ENCODE measurements at regions not wholly inside any gene's neighbourhood (a gene's known extent, or its start where the extent isn't known, plus 50 kb on each side); places are given as distances from the start of the nearest gene placed in this dataset.
A peak's percentile ranks its signal among the peaks of the same experiment; 100 is the strongest.
"Not testable (repeated sequence)": the region's sequence is repeated elsewhere in the genome, so short reads cannot be mapped to it uniquely, and the experiment has no call there.

- Mint-ChIP-seq H3K27ac (peak overlapping the region; percentile 66), H3K4me1 (peaks cover 2% of the 10 kb centered on the region), H3K36me3 (no peaks in the 10 kb centered on the region), H3K4me3 (no peak overlapping the region), H3K27me3 (peaks cover 12% of the 10 kb centered on the region), H3K9me3 (no peaks in the 10 kb centered on the region)
- DNase-seq = no peak
Measured at GRCh38 chr6:139903411-139904157, 529.1 kb upstream of the CITED2 start.

GRCh38 chr6:139895205-139895793 is 520.9 kb upstream of the CITED2 start:
- Mint-ChIP-seq H3K27me3 (no peaks in the 10 kb centered on the region), H3K4me1 (no peaks in the 10 kb centered on the region), H3K36me3 (no peaks in the 10 kb centered on the region), H3K27ac (no peak overlapping the region), H3K4me3 (no peak overlapping the region), H3K9me3 (no peaks in the 10 kb centered on the region)
- no peak for DNase-seq

- no peak for DNase-seq
- H3K36me3 Mint-ChIP-seq = no peaks in the 10 kb centered on the region
- no peak overlapping the region for H3K4me3 Mint-ChIP-seq
- no peaks in the 10 kb centered on the region for H3K4me1 Mint-ChIP-seq
- no peaks in the 10 kb centered on the region for H3K9me3 Mint-ChIP-seq
- peaks cover 6% of the 10 kb centered on the region for H3K27me3 Mint-ChIP-seq
- H3K27ac Mint-ChIP-seq = no peak overlapping the region
Measured at GRCh38 chr6:139894271-139894670, 519.8 kb upstream of the CITED2 start.

- H3K36me3 Mint-ChIP-seq = no peaks in the 10 kb centered on the region
Measured at GRCh38 chr6:139891471-139891870, 517.0 kb upstream of the CITED2 start.

GRCh38 chr6:139888681-139889122 is 514.3 kb upstream of the CITED2 start:
- Mint-ChIP-seq H3K36me3 (no peaks in the 10 kb centered on the region), H3K9me3 (no peaks in the 10 kb centered on the region), H3K4me3 (no peak overlapping the region), H3K27ac (no peak overlapping the region), H3K4me1 (no peaks in the 10 kb centered on the region), H3K27me3 (peaks cover 12% of the 10 kb centered on the region)
- DNase-seq = no peak

More at GRCh38 chr6:139891471-139891870, 517.0 kb upstream of the CITED2 start:
- no peaks in the 10 kb centered on the region for H3K9me3 Mint-ChIP-seq
- H3K4me3 Mint-ChIP-seq = no peak overlapping the region
- DNase-seq = no peak
- H3K4me1 Mint-ChIP-seq = no peaks in the 10 kb centered on the region
- no peak overlapping the region for H3K27ac Mint-ChIP-seq
- H3K27me3 Mint-ChIP-seq = peaks cover 12% of the 10 kb centered on the region

GRCh38 chr6:139887275-139887674 is 512.8 kb upstream of the CITED2 start:
- no peaks in the 10 kb centered on the region for H3K36me3 Mint-ChIP-seq
- no peak for DNase-seq
- H3K4me1 Mint-ChIP-seq = no peaks in the 10 kb centered on the region
- peaks cover 12% of the 10 kb centered on the region for H3K27me3 Mint-ChIP-seq
- H3K9me3 Mint-ChIP-seq = no peaks in the 10 kb centered on the region
- H3K27ac Mint-ChIP-seq = no peak overlapping the region
- H3K4me3 Mint-ChIP-seq = no peak overlapping the region

- Mint-ChIP-seq H3K4me3 (no peak overlapping the region), H3K36me3 (no peaks in the 10 kb centered on the region), H3K9me3 (no peaks in the 10 kb centered on the region), H3K27ac (no peak overlapping the region), H3K4me1 (no peaks in the 10 kb centered on the region), H3K27me3 (peaks cover 12% of the 10 kb centered on the region)
- no peak for DNase-seq
Measured at GRCh38 chr6:139886396-139886795, 511.9 kb upstream of the CITED2 start.

- no peaks in the 10 kb centered on the region for H3K9me3 Mint-ChIP-seq
- H3K27ac Mint-ChIP-seq = no peak overlapping the region
- no peak for DNase-seq
- H3K27me3 Mint-ChIP-seq = peaks cover 12% of the 10 kb centered on the region
- H3K36me3 Mint-ChIP-seq = no peaks in the 10 kb centered on the region
- no peaks in the 10 kb centered on the region for H3K4me1 Mint-ChIP-seq
- H3K4me3 Mint-ChIP-seq = no peak overlapping the region
Measured at GRCh38 chr6:139885909-139886308, 511.5 kb upstream of the CITED2 start.

GRCh38 chr6:139883776-139884175 is 509.3 kb upstream of the CITED2 start:
- peaks cover 5% of the 10 kb centered on the region for H3K27me3 Mint-ChIP-seq
- no peak overlapping the region for H3K4me3 Mint-ChIP-seq
- H3K9me3 Mint-ChIP-seq = no peaks in the 10 kb centered on the region
- DNase-seq = no peak
- no peaks in the 10 kb centered on the region for H3K4me1 Mint-ChIP-seq
- no peaks in the 10 kb centered on the region for H3K36me3 Mint-ChIP-seq
- H3K27ac Mint-ChIP-seq = no peak overlapping the region

- Mint-ChIP-seq H3K27ac (no peak overlapping the region), H3K4me3 (no peak overlapping the region), H3K36me3 (no peaks in the 10 kb centered on the region), H3K27me3 (no peaks in the 10 kb centered on the region), H3K4me1 (no peaks in the 10 kb centered on the region), H3K9me3 (no peaks in the 10 kb centered on the region)
- no peak for DNase-seq
Measured at GRCh38 chr6:139882977-139883728, 508.7 kb upstream of the CITED2 start.

- Mint-ChIP-seq H3K9me3 (no peaks in the 10 kb centered on the region), H3K27me3 (no peaks in the 10 kb centered on the region), H3K36me3 (no peaks in the 10 kb centered on the region), H3K4me3 (no peak overlapping the region), H3K4me1 (no peaks in the 10 kb centered on the region), H3K27ac (no peak overlapping the region)
- DNase-seq = no peak
Measured at GRCh38 chr6:139882234-139882633, 507.8 kb upstream of the CITED2 start.

GRCh38 chr6:139881728-139882211 is 507.3 kb upstream of the CITED2 start:
- Mint-ChIP-seq H3K4me1 (no peaks in the 10 kb centered on the region), H3K4me3 (no peak overlapping the region), H3K27ac (no peak overlapping the region), H3K36me3 (no peaks in the 10 kb centered on the region), H3K27me3 (no peaks in the 10 kb centered on the region), H3K9me3 (no peaks in the 10 kb centered on the region)
- peak; percentile 3 for DNase-seq

GRCh38 chr6:139881236-139881635 is 506.8 kb upstream of the CITED2 start:
- no peaks in the 10 kb centered on the region for H3K27me3 Mint-ChIP-seq
- no peaks in the 10 kb centered on the region for H3K4me1 Mint-ChIP-seq
- no peak for DNase-seq
- H3K4me3 Mint-ChIP-seq = no peak overlapping the region
- H3K9me3 Mint-ChIP-seq = no peaks in the 10 kb centered on the region
- H3K36me3 Mint-ChIP-seq = no peaks in the 10 kb centered on the region
- H3K27ac Mint-ChIP-seq = no peak overlapping the region

- H3K27me3 Mint-ChIP-seq = no peaks in the 10 kb centered on the region
- H3K4me3 Mint-ChIP-seq = no peak overlapping the region
- no peak overlapping the region for H3K27ac Mint-ChIP-seq
- H3K36me3 Mint-ChIP-seq = no peaks in the 10 kb centered on the region
- H3K4me1 Mint-ChIP-seq = no peaks in the 10 kb centered on the region
- DNase-seq = no peak
- H3K9me3 Mint-ChIP-seq = no peaks in the 10 kb centered on the region
Measured at GRCh38 chr6:139879823-139880356, 505.4 kb upstream of the CITED2 start.

- H3K27me3 Mint-ChIP-seq, H3K9me3 Mint-ChIP-seq, H3K4me1 Mint-ChIP-seq, H3K4me3 Mint-ChIP-seq, H3K36me3 Mint-ChIP-seq, DNase-seq, H3K27ac Mint-ChIP-seq: not testable (repeated sequence)
Measured at GRCh38 chr6:139879241-139879640, 504.8 kb upstream of the CITED2 start.
